HG03457 (cell line): ENCODE measurements at regions not wholly inside any gene's neighbourhood (a gene's known extent, or its start where the extent isn't known, plus 50 kb on each side); places are given as distances from the start of the nearest gene placed in this dataset.
"Not testable (repeated sequence)": the region's sequence is repeated elsewhere in the genome, so short reads cannot be mapped to it uniquely, and the experiment has no call there.

Source experiments
- ATAC-seq: cut with Tn5 transposase; IDR thresholded peaks from one replicate; pipeline ENCODE4 v1.9.1; 2021; ENCODE audit warnings: moderate number of reproducible peaks; ENCODE audit not compliant: unreplicated experiment

DNA sequence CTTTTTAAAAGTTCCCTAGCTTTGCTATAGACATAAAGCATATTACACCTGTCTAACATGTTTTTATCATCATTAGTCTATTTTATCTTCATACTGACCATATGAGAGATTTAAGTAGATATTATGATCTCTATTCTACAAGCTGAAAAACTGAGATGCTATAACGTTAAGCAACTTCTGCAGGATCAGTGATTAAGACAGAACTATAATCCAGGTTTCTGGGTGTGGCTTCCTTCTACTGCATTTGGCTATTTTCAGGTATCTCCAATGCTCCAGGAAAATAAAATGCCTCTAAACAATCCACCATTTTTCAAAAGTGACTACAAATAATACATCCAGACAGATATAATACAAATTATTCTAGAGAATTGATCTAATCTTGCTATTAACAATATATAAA, 53.4 kb downstream of the RGS2 start:
- no peak for ATAC-seq

DNA sequence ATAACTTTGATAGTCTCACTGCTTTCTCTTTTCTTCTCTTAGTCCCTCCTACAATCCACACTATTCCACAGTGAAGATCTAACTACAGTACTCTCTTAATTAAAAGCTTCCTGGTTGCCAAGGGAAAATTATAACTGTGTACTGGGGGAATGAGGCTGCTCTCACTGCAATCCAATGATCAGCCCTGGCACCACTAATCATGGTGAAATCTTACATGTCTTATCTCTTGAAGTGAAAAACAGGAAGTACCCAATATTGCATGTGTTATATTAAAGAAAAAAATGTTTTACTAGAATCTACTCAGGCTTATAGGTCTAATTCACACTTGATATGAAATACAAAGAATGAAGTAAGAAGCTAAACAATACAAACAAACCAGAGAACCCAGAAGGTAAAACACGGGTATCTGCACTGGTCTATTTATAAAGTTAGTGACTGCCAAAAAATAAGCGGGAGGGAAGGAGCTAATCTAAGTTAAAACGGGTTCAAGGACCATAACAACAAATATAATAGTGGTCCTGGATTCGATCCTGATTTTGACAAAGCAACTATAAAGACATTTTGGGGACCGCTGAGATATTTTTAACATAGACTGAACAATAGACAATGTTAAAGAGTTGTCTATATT, 57.5 kb downstream of the RGS2 start:
- ATAC-seq: no peak

DNA sequence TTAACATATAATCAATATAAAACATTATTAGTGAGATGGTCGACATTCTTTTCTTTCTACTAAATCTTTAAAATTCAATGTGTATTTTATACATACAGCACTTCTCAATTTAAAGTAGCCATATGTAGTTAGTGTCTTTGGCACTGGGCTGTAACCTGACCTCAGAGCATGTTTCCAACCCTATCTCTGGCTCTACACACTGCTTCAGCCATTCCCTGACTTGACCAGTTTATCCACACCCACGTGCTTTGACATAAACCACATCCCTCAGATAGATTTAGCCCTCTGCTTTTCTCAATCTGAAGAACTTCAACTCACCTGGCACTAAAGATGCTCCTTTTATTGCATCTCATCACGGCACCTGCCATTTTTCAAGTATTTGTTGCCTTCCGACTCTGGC, 58.3 kb downstream of the RGS2 start:
- ATAC-seq: no peak

DNA sequence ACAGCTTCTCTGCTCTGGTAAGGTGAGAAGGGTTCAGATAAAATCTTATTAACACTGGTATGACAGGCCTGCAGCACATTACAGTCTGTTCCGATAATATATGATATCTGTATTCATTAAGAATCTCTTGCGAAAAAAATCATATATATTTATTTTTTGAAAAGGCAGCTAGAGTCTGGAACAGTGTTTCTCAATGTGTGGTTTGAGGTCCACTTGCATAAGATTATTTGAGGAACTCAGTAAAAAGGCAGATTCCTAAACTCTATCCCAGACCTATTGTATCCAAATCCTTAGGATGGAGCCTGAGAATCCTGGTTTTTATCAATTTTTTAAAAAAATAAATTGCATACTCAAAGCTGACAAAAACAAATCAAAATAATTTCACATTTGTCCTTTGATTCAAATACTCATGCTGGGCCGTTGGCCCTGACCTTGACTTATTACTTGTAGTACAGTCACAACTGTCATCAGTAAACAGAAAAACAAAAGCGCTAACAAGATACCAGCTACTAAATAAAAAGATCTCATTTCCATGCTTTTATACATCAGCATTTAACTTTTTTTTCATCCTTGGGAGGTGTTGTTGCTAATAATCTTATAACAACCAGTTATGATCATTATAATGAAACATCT, 60.6 kb downstream of the RGS2 start:
- no peak for ATAC-seq

DNA sequence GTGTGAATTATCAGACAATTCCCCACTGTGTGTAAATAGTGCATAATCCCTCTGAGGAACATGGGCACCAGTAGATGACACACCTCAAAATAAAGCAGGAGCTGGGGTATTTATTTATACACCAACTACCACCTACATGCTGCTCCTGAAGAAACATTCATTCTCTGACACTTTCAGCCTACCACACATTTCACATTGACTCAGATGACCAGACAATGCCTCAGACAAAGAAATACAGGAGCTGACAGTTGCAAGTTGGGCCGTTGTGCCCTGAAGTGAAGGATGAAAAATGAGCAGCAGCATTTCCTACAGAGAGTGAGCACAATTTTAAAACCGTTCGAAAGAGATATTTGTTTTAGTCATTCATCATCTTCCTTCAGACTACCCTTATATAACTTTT, 63.2 kb downstream of the RGS2 start:
- no peak for ATAC-seq

DNA sequence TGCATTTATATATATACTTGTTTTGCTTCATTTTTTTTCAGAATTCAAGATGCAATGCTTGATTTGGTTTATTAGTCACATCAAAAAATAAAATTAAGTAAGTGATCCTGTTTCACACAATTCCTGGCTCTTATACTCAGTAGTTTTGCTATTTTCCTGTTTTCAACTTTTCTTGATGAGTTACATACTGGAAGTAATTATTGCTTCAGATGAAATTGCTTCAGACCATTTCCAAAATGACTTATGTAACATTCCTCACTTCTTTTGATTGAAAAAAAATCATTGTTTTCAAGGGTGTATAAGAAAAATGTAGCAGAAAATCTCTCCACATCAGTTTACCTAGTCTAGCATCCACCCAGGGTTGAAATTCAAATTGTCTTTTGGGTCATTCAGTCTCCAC, 65.0 kb downstream of the RGS2 start:
- ATAC-seq: no peak

DNA sequence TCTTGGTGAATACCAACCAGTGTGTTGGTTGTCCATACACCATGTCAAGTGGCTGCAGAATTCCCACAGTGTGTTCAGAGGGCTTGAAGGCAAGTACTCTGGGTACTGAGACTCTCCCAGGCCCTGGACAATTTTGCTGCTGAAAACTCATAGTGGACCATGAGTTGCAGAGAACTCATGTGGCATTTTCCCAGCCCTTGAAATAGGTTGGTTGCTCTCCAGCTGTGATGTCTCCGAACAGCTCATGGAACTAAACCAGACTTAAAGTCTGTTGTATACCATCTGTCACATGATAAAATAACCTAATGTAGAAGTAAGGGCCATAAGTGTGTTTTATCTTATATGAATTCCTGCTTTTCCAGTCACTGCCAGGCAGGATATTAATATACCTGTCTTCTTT, 67.8 kb downstream of the RGS2 start:
- no peak for ATAC-seq

DNA sequence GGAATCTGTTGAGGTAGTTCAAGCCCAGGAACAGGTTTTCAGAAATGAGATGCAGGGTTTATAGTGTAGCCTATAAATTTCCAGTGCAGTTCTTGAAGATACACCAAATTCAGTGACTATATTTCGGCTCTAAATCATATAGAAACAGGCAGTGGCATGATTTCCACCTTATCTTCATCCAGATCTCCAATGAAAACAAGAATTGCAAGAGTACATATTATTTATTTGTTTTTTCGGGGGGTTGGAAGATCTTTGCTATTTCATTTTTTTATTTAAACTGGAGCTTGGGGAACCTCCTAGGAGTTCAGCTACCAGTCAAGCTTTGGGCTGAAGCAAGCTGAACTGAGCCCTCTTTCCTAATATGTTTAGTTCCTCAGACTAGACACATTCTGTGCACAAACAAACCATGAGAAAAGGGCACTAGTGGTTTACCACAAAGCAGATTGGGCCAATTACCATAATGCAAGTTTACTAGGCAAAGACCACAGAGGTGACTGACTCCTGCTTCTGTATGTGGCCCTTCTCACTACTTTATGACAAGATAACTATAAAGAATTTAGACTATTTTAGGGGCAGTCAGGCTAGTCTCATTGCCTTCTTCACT, 68.5 kb downstream of the RGS2 start:
- no peak for ATAC-seq

DNA sequence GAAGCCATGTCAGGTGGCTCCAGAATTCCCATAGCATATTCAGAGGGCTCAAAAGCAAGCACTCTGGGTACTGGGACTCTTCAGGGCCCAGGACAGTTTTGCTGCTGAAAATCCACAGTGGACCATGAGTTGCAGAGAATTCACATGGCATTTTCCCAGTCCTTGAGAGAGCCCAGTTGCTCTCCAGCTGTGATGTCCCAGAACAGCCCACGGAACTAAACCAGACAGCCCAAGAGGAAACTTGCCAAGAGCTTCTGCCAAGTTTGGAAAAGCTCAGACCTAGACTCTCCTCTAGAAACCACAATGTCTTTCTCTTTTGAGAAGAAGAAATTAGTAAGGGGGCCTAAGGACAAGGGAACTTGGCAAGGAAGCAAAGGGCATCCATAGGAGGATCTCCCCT, 69.4 kb downstream of the RGS2 start:
- no peak for ATAC-seq

DNA sequence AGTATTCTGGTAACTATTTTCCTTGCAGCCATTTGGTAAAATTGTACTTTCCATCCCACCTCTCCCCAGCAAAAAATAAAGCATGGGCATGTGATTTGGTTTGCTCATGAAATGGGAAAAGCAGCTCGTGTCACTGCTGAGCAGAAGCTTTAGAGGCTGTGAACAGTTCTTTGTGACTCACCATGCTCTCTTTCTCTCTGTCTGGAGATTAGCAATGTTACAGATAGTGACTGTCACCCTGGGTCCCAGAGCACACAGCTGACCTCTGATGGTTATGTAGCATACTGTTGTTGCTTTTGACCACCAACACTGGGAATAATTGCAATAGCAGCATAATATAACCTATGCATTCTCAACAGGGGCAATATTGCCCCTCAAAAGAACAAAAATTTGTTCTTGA, 70.6 kb downstream of the RGS2 start:
- no peak for ATAC-seq

DNA sequence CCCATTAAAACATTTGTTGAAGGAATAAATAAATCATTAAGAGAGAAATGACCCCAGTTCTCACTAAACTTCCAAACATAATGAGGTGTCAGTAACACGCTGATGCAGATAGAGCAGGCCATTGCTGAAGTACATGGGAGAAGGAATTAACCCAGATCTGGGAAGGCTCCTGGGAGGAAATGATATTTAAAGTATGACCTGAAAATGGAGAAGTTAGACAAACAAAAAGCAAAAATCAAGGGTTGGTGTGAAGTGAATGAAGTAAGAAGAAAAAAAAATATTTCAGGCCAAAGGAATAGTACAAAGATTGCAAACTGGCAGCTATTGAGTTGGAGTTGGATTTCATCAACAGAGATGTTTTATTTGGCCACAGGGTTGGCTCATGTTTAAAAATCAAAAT, 71.4 kb downstream of the RGS2 start:
- ATAC-seq: no peak

DNA sequence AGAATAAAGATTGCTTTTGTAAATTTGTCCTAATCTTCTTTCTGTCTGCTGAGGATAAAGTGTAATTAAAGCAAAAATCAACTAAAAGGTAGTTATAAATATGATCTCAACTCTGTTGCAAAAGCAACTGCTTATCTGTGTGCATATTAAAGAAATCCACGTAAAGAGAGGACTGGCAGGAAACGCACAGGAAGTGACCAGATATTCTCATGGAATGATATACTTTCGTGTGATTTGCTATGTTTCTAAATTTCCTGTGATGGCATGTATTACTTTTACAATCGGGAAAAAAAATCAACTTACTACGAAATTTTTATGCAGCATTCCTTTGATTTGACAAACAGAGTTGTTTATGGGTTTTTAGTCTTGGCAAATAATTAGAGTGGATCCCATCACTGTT, 75.4 kb downstream of the RGS2 start:
- no peak for ATAC-seq

DNA sequence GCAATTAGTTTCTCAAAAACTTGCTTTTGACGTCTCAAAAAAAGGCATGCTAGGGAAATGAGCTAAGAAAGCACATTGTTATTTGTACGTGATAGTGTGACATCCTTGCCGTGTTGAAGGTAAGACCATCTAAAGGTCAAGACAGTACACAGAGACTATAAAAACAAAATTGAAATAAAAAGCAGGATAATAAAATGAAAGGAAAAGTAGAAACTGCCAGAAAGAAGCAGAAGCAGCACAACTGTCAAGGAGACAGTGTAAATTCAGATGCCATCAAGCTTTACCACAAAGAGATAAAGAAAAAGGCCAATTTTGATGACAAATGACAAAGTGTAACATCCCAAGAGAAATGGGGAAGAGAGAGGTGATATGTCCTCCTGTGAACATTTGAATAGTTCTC, 76.5 kb downstream of the RGS2 start:
- not testable (repeated sequence) for ATAC-seq

DNA sequence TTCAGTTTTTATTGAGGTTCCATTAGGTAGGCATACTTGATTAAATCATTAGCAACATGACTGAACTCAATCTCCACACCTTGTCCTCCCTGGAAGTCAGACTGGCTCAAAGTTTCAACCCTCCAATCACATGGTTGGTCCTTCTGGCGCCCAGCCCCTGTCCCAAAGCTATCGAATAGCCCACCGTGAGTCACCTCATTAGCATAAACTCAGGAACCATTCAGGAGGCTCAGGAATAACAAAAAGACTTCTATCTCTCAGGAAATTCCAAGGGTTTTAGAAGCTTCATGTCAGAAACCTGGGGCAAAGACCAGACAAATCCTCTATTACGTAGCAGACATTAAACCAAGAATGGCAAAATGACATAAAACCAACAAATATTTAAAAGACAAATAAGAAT, 78.6 kb downstream of the RGS2 start:
- no peak for ATAC-seq

DNA sequence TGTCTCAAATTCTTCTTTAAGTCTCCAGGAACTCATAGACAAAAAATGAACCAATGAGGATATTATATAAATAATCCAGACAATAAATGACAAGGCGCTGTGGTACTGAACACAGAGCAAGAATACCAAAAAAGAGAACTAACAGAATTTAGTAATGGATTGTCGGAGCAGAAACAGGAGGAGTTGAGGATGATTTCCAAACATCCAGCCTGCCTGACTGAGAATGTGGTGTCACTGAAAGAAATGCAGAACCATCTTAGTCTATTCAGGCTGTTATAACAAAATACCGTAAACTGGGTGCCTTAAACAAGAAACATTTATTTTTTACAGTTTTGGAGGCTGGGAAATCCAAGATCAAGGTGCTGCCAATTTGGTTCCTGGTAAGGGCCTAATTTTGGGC, 79.7 kb downstream of the RGS2 start:
- no peak for ATAC-seq

DNA sequence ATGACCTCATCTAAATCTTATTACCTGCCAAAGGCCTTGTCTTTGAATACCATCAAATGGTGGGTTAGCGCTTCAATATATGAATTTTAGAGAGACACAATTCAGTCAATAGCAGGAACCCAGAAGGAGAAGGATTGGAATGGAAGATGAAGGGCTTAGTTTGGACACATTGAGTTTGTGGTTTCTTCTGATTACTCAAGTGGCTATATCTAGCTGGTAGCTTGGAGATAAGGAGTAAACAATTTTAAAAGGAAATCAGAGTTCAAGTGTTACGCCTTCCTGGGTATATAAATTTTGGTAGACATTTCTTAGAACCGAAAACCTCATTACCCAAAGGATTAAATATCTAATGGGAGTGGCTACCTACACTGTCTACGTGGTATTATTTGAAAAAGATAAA, 80.2 kb downstream of the RGS2 start:
- ATAC-seq: no peak

DNA sequence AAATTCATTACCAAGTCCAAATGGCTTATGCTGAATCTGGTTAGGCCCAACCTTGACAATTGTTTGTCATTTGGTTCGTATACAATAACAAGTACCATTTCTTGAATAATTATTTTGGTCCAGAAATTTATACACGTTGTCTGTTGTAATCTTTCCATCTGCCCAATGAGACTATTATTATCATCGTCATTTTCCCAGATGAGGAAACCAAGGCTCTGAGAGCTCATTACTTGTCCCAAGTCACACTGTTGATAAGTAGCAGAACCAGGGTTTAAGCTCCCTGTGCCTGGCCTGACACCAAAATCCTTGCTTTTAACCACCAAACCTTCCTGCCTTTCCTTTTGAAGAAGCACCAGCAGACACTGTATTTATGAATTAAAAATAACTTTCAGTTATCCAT, 81.3 kb downstream of the RGS2 start:
- no peak for ATAC-seq

DNA sequence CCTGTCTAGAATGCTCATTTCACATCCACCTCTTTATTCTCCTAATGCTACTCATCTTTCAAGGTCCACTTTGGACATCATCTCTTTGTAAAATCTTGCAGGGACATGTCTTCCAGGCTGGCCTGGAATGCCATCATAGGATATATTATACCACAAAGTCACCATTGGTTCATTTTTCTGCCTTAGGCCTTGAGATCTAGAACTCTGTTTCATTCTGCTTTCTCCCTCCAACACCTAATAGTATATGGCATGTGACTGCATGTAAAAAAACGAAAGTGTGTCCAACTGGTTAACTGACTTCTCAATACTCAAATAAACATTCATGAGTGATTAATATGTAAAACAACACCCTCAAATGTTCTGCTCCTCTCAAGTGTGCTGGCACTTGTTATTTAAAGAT, 84.1 kb downstream of the RGS2 start:
- no peak for ATAC-seq

DNA sequence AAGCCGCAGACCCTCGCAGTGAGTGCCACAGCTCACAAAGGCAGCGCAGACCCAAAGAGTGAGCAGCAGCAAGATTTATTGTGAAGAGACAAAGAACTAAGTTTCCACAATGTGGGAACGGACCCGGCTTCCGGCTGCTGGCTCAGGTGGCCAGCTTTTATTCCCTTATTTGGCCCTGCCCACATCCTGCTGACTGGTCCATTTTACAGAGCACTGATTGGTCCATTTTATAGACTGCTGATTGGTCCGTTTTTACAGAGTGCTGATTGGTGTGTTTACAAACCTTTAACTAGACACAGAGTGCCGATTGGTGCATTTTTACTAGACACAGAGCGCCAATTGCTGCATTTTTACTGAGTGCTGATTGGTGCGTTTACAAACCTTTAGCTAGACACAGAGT, 86.6 kb downstream of the RGS2 start:
- not testable (repeated sequence) for ATAC-seq

DNA sequence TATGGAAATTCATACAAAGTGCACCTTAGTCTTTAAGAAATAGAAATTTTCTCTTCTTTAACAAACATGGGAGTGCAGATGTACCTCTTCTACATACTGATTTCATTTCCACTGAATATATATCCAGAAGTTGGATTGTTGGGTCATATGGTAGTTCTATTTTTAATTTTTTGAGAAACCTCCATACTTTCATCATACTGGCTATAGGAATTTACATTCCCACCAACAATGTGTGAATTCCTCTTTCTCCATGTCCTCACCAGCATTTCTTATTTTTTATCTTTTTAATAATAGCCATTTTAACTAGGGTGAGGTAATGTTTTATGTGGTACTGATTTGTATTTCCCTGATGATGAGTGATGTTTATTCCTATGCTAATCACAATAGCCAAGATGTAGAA, 87.5 kb downstream of the RGS2 start:
- ATAC-seq: no peak

DNA sequence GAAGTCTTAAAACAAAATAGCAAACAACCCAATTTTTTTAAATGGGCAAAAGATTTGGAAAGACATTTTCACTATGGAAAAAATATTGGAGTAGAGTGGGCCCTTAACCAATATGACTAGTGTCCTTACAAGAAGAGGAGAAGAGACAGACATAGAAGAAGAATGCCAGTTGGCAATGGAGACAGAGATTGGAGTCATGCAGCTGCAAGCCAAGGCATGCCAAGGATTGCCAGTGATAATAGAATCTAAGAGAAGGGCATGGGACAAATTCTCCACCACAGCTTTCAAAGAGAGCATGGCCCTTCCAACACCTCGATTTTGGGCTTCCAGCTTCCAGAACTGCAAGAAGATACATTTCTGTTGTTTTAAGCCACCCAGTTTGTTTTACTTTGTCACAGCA, 92.7 kb downstream of the RGS2 start:
- no peak for ATAC-seq

DNA sequence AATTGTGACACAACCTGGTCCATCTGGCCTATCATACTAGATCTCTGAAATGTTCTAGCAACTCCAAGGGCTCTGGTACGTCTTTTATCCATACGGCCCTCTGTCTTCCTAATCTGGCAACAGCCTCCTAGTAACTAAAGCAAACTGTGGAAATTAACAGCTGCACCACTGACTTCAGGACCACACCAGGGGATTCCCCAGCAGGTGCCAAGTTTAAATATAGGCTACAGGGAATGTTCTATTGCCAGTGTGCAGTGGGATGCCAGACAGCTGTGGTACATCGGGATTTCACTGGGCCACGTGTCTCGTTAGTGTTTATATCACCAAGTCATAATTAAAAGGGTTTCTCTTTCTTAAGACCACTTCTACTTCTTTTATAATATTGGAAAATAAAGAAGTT, 94.3 kb downstream of the RGS2 start:
- no peak for ATAC-seq

DNA sequence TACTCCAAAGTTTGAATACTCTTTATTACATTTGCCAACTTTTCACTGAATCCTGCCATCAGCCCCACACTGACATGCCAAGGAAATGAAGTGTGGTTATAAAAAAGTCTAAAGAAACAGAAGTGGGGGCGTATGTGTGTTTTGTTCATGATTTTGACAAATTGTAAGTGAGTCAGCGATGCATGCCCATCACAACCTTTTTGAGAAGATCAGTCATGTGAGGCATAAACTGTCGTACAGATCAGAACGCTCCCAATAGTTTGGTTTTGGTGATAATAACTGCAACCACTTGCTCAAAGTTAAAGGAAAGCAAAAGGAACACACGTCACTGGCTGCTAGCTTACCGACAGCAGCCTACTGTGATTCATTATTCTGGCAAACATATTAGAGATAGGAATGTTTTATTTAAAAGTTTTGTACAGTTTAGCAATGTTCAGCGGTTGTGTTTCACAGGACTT, 95.6 kb downstream of the RGS2 start:
- ATAC-seq: no peak
